ENCODE measurements at regions not wholly inside any gene's neighbourhood (a gene's known extent, or its start where the extent isn't known, plus 50 kb on each side); places are given as distances from the start of the nearest gene placed in this dataset.

DNA sequence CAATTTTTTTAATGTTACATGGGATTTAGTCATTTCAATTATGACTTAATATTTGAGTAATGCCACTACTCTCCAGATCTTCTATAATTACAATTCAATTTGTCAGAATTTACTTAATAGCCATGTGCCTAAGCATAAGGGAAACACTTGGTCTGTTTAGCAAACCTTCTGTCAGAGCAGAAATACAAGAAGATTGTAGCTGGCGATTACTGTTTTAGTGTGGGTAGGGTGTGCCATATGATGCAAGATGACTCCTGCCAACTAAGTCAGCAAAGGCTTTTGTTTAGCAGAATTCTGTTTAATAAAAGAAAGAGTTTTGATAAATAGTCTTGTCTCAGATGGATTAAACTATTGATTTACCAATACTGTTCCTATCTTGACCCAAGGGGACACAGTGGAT is 455.4 kb downstream of the RNF144B start:
- no peak for FAIRE-seq
- POLR2A ChIA-PET: no interaction called here
- H3K9me3 ChIP-seq (replicated peaks; ENCODE audit: control insufficient read depth, insufficient read depth, low read length): peaks cover 2% of the 10 kb centered on the region

More for the DNA sequence above, 455.4 kb downstream of the RNF144B start:
- no peak overlapping the region for H2AFZ ChIP-seq (ENCODE audit: low read depth, low read length)
- no peak overlapping the region for H3K27ac ChIP-seq (ENCODE audit: insufficient read depth, low read depth, low read length)
- TF ChIP-seq POLR2A (IDR thresholded peaks at IDR 0.05; ENCODE audit: low read depth, low read length): no peak
- no peak for TF ChIP-seq MYC (IDR thresholded peaks at IDR 0.05; ENCODE audit: low read depth, low read length)
- TF ChIP-seq, protein P1, sequence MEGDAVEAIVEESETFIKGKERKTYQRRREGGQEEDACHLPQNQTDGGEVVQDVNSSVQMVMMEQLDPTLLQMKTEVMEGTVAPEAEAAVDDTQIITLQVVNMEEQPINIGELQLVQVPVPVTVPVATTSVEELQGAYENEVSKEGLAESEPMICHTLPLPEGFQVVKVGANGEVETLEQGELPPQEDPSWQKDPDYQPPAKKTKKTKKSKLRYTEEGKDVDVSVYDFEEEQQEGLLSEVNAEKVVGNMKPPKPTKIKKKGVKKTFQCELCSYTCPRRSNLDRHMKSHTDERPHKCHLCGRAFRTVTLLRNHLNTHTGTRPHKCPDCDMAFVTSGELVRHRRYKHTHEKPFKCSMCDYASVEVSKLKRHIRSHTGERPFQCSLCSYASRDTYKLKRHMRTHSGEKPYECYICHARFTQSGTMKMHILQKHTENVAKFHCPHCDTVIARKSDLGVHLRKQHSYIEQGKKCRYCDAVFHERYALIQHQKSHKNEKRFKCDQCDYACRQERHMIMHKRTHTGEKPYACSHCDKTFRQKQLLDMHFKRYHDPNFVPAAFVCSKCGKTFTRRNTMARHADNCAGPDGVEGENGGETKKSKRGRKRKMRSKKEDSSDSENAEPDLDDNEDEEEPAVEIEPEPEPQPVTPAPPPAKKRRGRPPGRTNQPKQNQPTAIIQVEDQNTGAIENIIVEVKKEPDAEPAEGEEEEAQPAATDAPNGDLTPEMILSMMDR (IDR thresholded peaks at IDR 0.05; ENCODE audit: extremely low read depth in 1 of 2, insufficient read depth in 1 of 2, low read depth in 1 of 2, low read length in 2 of 2): no peak
- no peak for TF ChIP-seq JUN (IDR thresholded peaks at IDR 0.05; ENCODE audit: borderline replicate concordance, insufficient read depth, insufficient read length, low read depth)
- TF ChIP-seq EZH2 (IDR thresholded peaks at IDR 0.05; ENCODE audit: borderline replicate concordance, low read depth, low read length, severe bottlenecking): no peak
- TF ChIP-seq MAX (IDR thresholded peaks at IDR 0.05; ENCODE audit: insufficient read depth, insufficient read length): no peak
- no peak for TF ChIP-seq POLR2AphosphoS5 (IDR thresholded peaks at IDR 0.05; ENCODE audit: insufficient read depth, low read depth, low read length)
- TF ChIP-seq GATA2 (IDR thresholded peaks at IDR 0.05; ENCODE audit: insufficient read depth, insufficient read length, low read depth, low read length): no peak
- no peak for TF ChIP-seq FOS (IDR thresholded peaks at IDR 0.05; ENCODE audit: borderline replicate concordance, insufficient read depth, low read length)
- H3K79me2 ChIP-seq (ENCODE audit: control insufficient read depth, insufficient read depth, low read length): no peaks in the 10 kb centered on the region
- no peaks in the 10 kb centered on the region for H3K4me1 ChIP-seq (ENCODE audit: control insufficient read depth, extremely low read depth, insufficient read depth, low read length)
- no peaks in the 10 kb centered on the region for H3K36me3 ChIP-seq (ENCODE audit: control insufficient read depth in 2 of 2, extremely low read depth in 1 of 2, insufficient read depth in 2 of 2, low read length in 2 of 2)
- BruUV-seq (replicated peaks): no TSS peak
- H3K9me1 ChIP-seq (replicated peaks; ENCODE audit: control insufficient read depth, extremely low read depth, insufficient read depth, low read length): no peaks in the 10 kb centered on the region
- no peaks in the 10 kb centered on the region for H3K27me3 ChIP-seq (ENCODE audit: control insufficient read depth in 2 of 2, insufficient read depth in 2 of 2, low read length in 2 of 2)
- H4K20me1 ChIP-seq (replicated peaks; ENCODE audit: control insufficient read depth, extremely low read depth, insufficient read depth, low read length): no peaks in the 10 kb centered on the region
- dilution Hi-C loops (cut with MboI; ENCODE audit: extremely low pct_ligation_motif_present, low sequenced_read_pairs) (no loop called here), intact Hi-C loops (cut with micrococcal nuclease) (no loop called here)
- CTCF ChIA-PET: no interaction called here
- no peak overlapping the region for H3K9ac ChIP-seq (replicated peaks; ENCODE audit: extremely low read depth, insufficient read depth, low read length)
- no peak overlapping the region for H3K4me2 ChIP-seq (ENCODE audit: insufficient read depth, low read length)
- DNase-seq (ENCODE audit: low read depth, low spot score): no peak
- no peak overlapping the region for H3K4me3 ChIP-seq (replicated peaks in 1 of 3; ENCODE audit: insufficient read depth in 1 of 3, low read depth in 1 of 3, low read length in 3 of 3)

Data from endothelial cell of umbilical vein (primary cell).